GM18907 (cell line): ENCODE measurements at regions not wholly inside any gene's neighbourhood (a gene's known extent, or its start where the extent isn't known, plus 50 kb on each side); places are given as distances from the start of the nearest gene placed in this dataset.
A peak's percentile ranks its signal among the peaks of the same experiment; 100 is the strongest.

Source experiments
- ATAC-seq: cut with Tn5 transposase; IDR thresholded peaks from one replicate; pipeline ENCODE4 v1.9.1; 2021; ENCODE audit warnings: mild to moderate bottlenecking, moderate library complexity; ENCODE audit not compliant: unreplicated experiment

GRCh38 chr5:142437563-142437962 is 112.7 kb upstream of the SPRY4 start:
- no peak for ATAC-seq

GRCh38 chr5:142435410-142436115 is 110.7 kb upstream of the SPRY4 start:
- ATAC-seq, result no peak

- no peak for ATAC-seq
Measured at GRCh38 chr5:142434322-142434612, 109.4 kb upstream of the SPRY4 start.

GRCh38 chr5:142433526-142434321 is 108.9 kb upstream of the SPRY4 start:
- no peak for ATAC-seq

GRCh38 chr5:142432961-142433360 is 108.1 kb upstream of the SPRY4 start:
- ATAC-seq, result peak; percentile 56

GRCh38 chr5:142432369-142432863 is 107.6 kb upstream of the SPRY4 start:
- peak; percentile 72 for ATAC-seq

GRCh38 chr5:142428773-142429473 is 104.1 kb upstream of the SPRY4 start:
- ATAC-seq, result no peak

GRCh38 chr5:142428036-142428772 is 103.4 kb upstream of the SPRY4 start:
- no peak for ATAC-seq

GRCh38 chr5:142427529-142427928 is 102.7 kb upstream of the SPRY4 start:
- no peak for ATAC-seq

- no peak for ATAC-seq
Measured at GRCh38 chr5:142427015-142427364, 102.2 kb upstream of the SPRY4 start.

GRCh38 chr5:142426129-142427014 is 101.6 kb upstream of the SPRY4 start:
- peak; percentile 43 for ATAC-seq

GRCh38 chr5:142425286-142426065 is 100.7 kb upstream of the SPRY4 start:
- no peak for ATAC-seq

GRCh38 chr5:142422429-142422828 is 97.6 kb upstream of the SPRY4 start:
- ATAC-seq, result no peak

GRCh38 chr5:142421621-142422397 is 97.0 kb upstream of the SPRY4 start:
- no peak for ATAC-seq

- ATAC-seq, result no peak
Measured at GRCh38 chr5:142421228-142421617, 96.4 kb upstream of the SPRY4 start.

GRCh38 chr5:142420561-142421227 is 95.9 kb upstream of the SPRY4 start:
- peak; percentile 37 for ATAC-seq

- ATAC-seq, result no peak
Measured at GRCh38 chr5:142412581-142412980, 87.8 kb upstream of the SPRY4 start.
